ENCODE measurements at regions not wholly inside any gene's neighbourhood (a gene's known extent, or its start where the extent isn't known, plus 50 kb on each side); places are given as distances from the start of the nearest gene placed in this dataset.

- no peak overlapping the region for H3K9ac ChIP-seq (ENCODE audit: low read depth in 1 of 3, low read length in 3 of 3)
- H3K36me3 ChIP-seq (ENCODE audit: control insufficient read depth in 3 of 3, insufficient read depth in 3 of 3, low read length in 3 of 3) = no peaks in the 10 kb centered on the region
- H3K9me3 ChIP-seq (ENCODE audit: control insufficient read depth in 3 of 3, low read length in 3 of 3) = no peaks in the 10 kb centered on the region
- no peak overlapping the region for H3K27ac ChIP-seq (ENCODE audit: low read depth, low read length)
- H3K4me3 ChIP-seq (ENCODE audit: low read length in 3 of 3) = no peak overlapping the region
- H3K27me3 ChIP-seq (ENCODE audit: control insufficient read depth in 3 of 3, insufficient read depth in 3 of 3, low read length in 3 of 3) = no peaks in the 10 kb centered on the region
- H3K4me1 ChIP-seq (ENCODE audit: control insufficient read depth in 3 of 3, insufficient read depth in 3 of 3, low read length in 3 of 3) = no peaks in the 10 kb centered on the region
Observed at GRCh38 chr15:36335224-36335623, 244.2 kb upstream of the CDIN1 start.

DNA sequence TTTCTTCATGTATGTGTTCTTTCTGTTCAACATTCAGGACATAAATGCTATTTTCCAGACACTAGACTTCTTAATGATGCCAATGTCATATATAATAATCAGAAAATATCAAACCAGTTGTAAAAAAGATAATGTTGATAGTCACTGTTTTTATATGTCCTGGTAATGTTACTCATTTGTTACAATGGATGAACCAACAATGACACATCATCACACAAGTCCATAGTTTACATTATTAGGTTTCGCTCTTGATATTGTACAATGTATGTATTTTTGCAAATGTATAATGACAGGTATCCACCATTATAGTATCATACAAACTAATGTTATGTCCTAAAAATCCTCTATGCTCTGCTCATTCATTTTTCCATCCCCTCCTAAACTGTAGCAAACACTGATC lies 243.8 kb upstream of the CDIN1 start:
- no peaks in the 10 kb centered on the region for H3K27me3 ChIP-seq (ENCODE audit: control insufficient read depth in 3 of 3, insufficient read depth in 3 of 3, low read length in 3 of 3)
- no peak overlapping the region for H3K27ac ChIP-seq (ENCODE audit: low read depth, low read length)
- H3K4me1 ChIP-seq (ENCODE audit: control insufficient read depth in 3 of 3, insufficient read depth in 3 of 3, low read length in 3 of 3) = no peaks in the 10 kb centered on the region
- no peak overlapping the region for H3K4me3 ChIP-seq (ENCODE audit: low read length in 3 of 3)
- no peaks in the 10 kb centered on the region for H3K36me3 ChIP-seq (ENCODE audit: control insufficient read depth in 3 of 3, insufficient read depth in 3 of 3, low read length in 3 of 3)
- H3K9ac ChIP-seq (ENCODE audit: low read depth in 1 of 3, low read length in 3 of 3) = no peak overlapping the region
- no peaks in the 10 kb centered on the region for H3K9me3 ChIP-seq (ENCODE audit: control insufficient read depth in 3 of 3, low read length in 3 of 3)

DNA sequence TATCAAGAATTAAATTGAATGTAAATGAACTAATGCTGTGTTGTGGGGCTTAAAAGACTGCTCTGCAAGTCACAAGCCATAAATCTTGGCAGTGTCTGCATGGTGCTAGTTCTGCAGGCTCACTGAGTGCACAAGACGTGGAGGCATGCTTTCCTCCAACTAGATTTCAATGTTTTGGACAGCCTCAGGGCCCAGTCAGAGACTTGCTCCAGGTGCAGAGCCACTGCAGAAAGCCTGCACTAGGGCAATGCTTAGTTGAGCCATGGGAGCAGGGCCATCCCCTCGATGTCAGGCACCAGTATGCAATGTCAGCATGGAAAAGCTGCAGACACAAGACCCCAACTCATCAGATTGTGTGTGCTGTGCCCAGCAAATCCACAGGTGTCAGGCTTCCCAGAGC lies 234.5 kb upstream of the CDIN1 start:
- Histone ChIP-seq H3K4me1 (ENCODE audit: control insufficient read depth in 3 of 3, insufficient read depth in 3 of 3, low read length in 3 of 3) (no peaks in the 10 kb centered on the region), H3K9ac (ENCODE audit: low read depth in 1 of 3, low read length in 3 of 3) (no peak overlapping the region), H3K4me3 (ENCODE audit: low read length in 3 of 3) (no peak overlapping the region), H3K27ac (ENCODE audit: low read depth, low read length) (no peak overlapping the region), H3K36me3 (ENCODE audit: control insufficient read depth in 3 of 3, insufficient read depth in 3 of 3, low read length in 3 of 3) (no peaks in the 10 kb centered on the region), H3K27me3 (ENCODE audit: control insufficient read depth in 3 of 3, insufficient read depth in 3 of 3, low read length in 3 of 3) (no peaks in the 10 kb centered on the region), H3K9me3 (ENCODE audit: control insufficient read depth in 3 of 3, low read length in 3 of 3) (no peaks in the 10 kb centered on the region)

DNA sequence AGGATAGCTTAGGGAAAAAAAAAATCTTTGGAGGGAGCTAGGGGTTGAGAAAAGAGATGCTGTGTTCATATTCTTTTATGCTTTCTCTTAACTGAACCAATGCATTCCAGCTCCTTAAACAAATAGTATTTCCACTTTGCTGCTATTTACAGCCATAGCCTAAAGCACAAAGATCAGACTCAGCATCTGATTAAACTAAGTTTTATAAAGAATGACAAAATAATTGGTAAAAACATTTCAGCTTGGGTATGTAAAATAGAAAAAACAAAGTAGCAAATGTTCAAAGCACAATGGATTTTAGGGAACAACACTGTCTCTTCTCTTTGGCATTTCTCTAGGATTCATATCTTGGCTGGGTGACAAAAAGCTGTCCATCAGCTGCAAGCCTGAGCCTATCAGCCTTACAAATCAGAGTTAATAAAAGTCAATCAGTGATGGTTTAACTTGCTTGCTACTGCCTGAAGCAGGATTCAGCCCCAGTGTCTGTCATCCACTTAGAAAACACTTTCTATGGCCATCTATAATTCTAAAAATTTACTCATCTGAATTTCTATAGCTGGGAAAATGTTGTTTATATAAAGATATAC lies 232.1 kb upstream of the CDIN1 start:
- Histone ChIP-seq H3K27ac (ENCODE audit: low read depth, low read length) (no peak overlapping the region), H3K9me3 (ENCODE audit: control insufficient read depth in 3 of 3, low read length in 3 of 3) (no peaks in the 10 kb centered on the region), H3K4me1 (ENCODE audit: control insufficient read depth in 3 of 3, insufficient read depth in 3 of 3, low read length in 3 of 3) (no peaks in the 10 kb centered on the region), H3K4me3 (ENCODE audit: low read length in 3 of 3) (no peak overlapping the region), H3K9ac (ENCODE audit: low read depth in 1 of 3, low read length in 3 of 3) (no peak overlapping the region), H3K27me3 (ENCODE audit: control insufficient read depth in 3 of 3, insufficient read depth in 3 of 3, low read length in 3 of 3) (no peaks in the 10 kb centered on the region), H3K36me3 (ENCODE audit: control insufficient read depth in 3 of 3, insufficient read depth in 3 of 3, low read length in 3 of 3) (no peaks in the 10 kb centered on the region)

- Histone ChIP-seq H3K4me1 (ENCODE audit: control insufficient read depth in 3 of 3, insufficient read depth in 3 of 3, low read length in 3 of 3) (peaks cover 0 to 10% (median 2%) of the 10 kb centered on the region in 3 donors), H3K27ac (ENCODE audit: low read depth, low read length) (peak overlapping the region; percentile 48), H3K4me3 (ENCODE audit: low read length in 3 of 3) (no peak overlapping the region), H3K36me3 (ENCODE audit: control insufficient read depth in 3 of 3, insufficient read depth in 3 of 3, low read length in 3 of 3) (no peaks in the 10 kb centered on the region), H3K27me3 (ENCODE audit: control insufficient read depth in 3 of 3, insufficient read depth in 3 of 3, low read length in 3 of 3) (no peaks in the 10 kb centered on the region), H3K9me3 (ENCODE audit: control insufficient read depth in 3 of 3, low read length in 3 of 3) (no peaks in the 10 kb centered on the region), H3K9ac (ENCODE audit: low read depth in 1 of 3, low read length in 3 of 3) (no peak overlapping the region)
Observed at GRCh38 chr15:36356466-36356865, 223.0 kb upstream of the CDIN1 start.

DNA sequence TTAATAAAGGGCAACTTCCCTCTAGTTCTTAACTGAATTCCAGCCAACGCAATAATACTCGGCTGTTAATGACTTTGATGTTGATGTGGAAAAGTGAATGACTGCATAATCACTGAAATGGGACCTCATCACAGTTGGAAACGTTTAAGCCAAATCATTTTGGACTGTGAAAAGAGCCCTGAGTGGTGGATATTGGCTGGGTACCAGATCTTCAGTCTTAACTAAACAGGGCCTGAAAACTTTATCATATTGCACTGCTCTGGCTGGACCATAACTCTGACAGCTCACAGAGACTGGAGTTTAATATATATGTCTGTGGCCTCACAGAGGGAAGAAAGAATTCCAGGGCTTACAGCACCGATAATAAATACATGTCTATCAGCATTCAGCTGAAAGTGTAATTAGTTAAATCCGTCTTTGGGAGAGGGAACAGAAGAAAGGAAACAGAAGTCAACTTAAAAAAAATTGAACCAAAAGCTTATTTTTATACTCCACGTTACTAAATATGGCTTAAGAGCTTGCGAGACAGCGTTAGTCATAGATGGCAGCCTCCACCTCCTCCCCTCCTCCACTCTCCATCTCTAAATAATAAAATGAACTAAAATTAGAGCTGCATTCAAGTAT lies 222.3 kb upstream of the CDIN1 start:
- H3K4me1 ChIP-seq (ENCODE audit: control insufficient read depth in 3 of 3, insufficient read depth in 3 of 3, low read length in 3 of 3) = peaks cover 0 to 10% (median 2%) of the 10 kb centered on the region in 3 donors
- no peak overlapping the region for H3K4me3 ChIP-seq (ENCODE audit: low read length in 3 of 3)
- no peaks in the 10 kb centered on the region for H3K9me3 ChIP-seq (ENCODE audit: control insufficient read depth in 3 of 3, low read length in 3 of 3)
- no peak overlapping the region for H3K9ac ChIP-seq (ENCODE audit: low read depth in 1 of 3, low read length in 3 of 3)
- no peaks in the 10 kb centered on the region for H3K27me3 ChIP-seq (ENCODE audit: control insufficient read depth in 3 of 3, insufficient read depth in 3 of 3, low read length in 3 of 3)
- peak overlapping the region; percentile 48 for H3K27ac ChIP-seq (ENCODE audit: low read depth, low read length)
- H3K36me3 ChIP-seq (ENCODE audit: control insufficient read depth in 3 of 3, insufficient read depth in 3 of 3, low read length in 3 of 3) = no peaks in the 10 kb centered on the region

DNA sequence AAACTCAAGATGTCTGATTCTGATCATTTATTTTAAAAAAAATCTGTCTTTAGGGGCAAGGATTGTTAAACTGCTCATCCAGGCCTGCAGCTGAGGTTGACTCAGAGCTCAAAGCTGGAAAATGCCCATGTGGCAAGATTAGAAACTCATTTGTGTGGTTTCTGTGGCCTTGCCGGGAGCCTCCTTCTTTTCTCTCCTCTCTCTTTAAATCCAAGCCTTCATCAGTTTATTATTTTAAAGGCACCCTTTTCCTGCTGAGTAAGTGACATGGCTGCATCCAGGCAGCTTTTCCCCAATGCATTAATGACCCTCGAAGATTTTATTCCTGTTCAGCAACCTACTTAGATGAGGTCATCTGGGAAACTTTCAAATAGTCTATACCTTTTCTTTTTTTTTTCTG lies 221.3 kb upstream of the CDIN1 start:
- no peak overlapping the region for H3K9ac ChIP-seq (ENCODE audit: low read depth in 1 of 3, low read length in 3 of 3)
- no peaks in the 10 kb centered on the region for H3K36me3 ChIP-seq (ENCODE audit: control insufficient read depth in 3 of 3, insufficient read depth in 3 of 3, low read length in 3 of 3)
- no peaks in the 10 kb centered on the region for H3K27me3 ChIP-seq (ENCODE audit: control insufficient read depth in 3 of 3, insufficient read depth in 3 of 3, low read length in 3 of 3)
- no peaks in the 10 kb centered on the region for H3K9me3 ChIP-seq (ENCODE audit: control insufficient read depth in 3 of 3, low read length in 3 of 3)
- peaks cover 0 to 10% (median 2%) of the 10 kb centered on the region in 3 donors for H3K4me1 ChIP-seq (ENCODE audit: control insufficient read depth in 3 of 3, insufficient read depth in 3 of 3, low read length in 3 of 3)
- H3K27ac ChIP-seq (ENCODE audit: low read depth, low read length) = peak overlapping the region; percentile 48
- no peak overlapping the region for H3K4me3 ChIP-seq (ENCODE audit: low read length in 3 of 3)

- H3K4me1 ChIP-seq (ENCODE audit: control insufficient read depth in 3 of 3, insufficient read depth in 3 of 3, low read length in 3 of 3) = peaks cover 0 to 10% (median 2%) of the 10 kb centered on the region in 3 donors
- no peaks in the 10 kb centered on the region for H3K36me3 ChIP-seq (ENCODE audit: control insufficient read depth in 3 of 3, insufficient read depth in 3 of 3, low read length in 3 of 3)
- H3K9me3 ChIP-seq (ENCODE audit: control insufficient read depth in 3 of 3, low read length in 3 of 3) = no peaks in the 10 kb centered on the region
- no peaks in the 10 kb centered on the region for H3K27me3 ChIP-seq (ENCODE audit: control insufficient read depth in 3 of 3, insufficient read depth in 3 of 3, low read length in 3 of 3)
- H3K4me3 ChIP-seq (ENCODE audit: low read length in 3 of 3) = no peak overlapping the region
- H3K9ac ChIP-seq (ENCODE audit: low read depth in 1 of 3, low read length in 3 of 3) = no peak overlapping the region
- H3K27ac ChIP-seq (ENCODE audit: low read depth, low read length) = no peak overlapping the region
Observed at GRCh38 chr15:36358523-36358922, 220.9 kb upstream of the CDIN1 start.

GRCh38 chr15:36359286-36359685 lies 220.1 kb upstream of the CDIN1 start:
- H3K27ac ChIP-seq (ENCODE audit: low read depth, low read length) = no peak overlapping the region
- no peak overlapping the region for H3K4me3 ChIP-seq (ENCODE audit: low read length in 3 of 3)
- H3K9me3 ChIP-seq (ENCODE audit: control insufficient read depth in 3 of 3, low read length in 3 of 3) = no peaks in the 10 kb centered on the region
- no peak overlapping the region for H3K9ac ChIP-seq (ENCODE audit: low read depth in 1 of 3, low read length in 3 of 3)
- H3K4me1 ChIP-seq (ENCODE audit: control insufficient read depth in 3 of 3, insufficient read depth in 3 of 3, low read length in 3 of 3) = peaks cover 0 to 10% (median 2%) of the 10 kb centered on the region in 3 donors
- H3K27me3 ChIP-seq (ENCODE audit: control insufficient read depth in 3 of 3, insufficient read depth in 3 of 3, low read length in 3 of 3) = no peaks in the 10 kb centered on the region
- H3K36me3 ChIP-seq (ENCODE audit: control insufficient read depth in 3 of 3, insufficient read depth in 3 of 3, low read length in 3 of 3) = no peaks in the 10 kb centered on the region

- H3K27me3 ChIP-seq (ENCODE audit: control insufficient read depth in 3 of 3, insufficient read depth in 3 of 3, low read length in 3 of 3) = no peaks in the 10 kb centered on the region
- peaks cover 0 to 10% (median 2%) of the 10 kb centered on the region in 3 donors for H3K4me1 ChIP-seq (ENCODE audit: control insufficient read depth in 3 of 3, insufficient read depth in 3 of 3, low read length in 3 of 3)
- H3K4me3 ChIP-seq (ENCODE audit: low read length in 3 of 3) = no peak overlapping the region
- no peak overlapping the region for H3K27ac ChIP-seq (ENCODE audit: low read depth, low read length)
- no peak overlapping the region for H3K9ac ChIP-seq (ENCODE audit: low read depth in 1 of 3, low read length in 3 of 3)
- no peaks in the 10 kb centered on the region for H3K36me3 ChIP-seq (ENCODE audit: control insufficient read depth in 3 of 3, insufficient read depth in 3 of 3, low read length in 3 of 3)
- no peaks in the 10 kb centered on the region for H3K9me3 ChIP-seq (ENCODE audit: control insufficient read depth in 3 of 3, low read length in 3 of 3)
Observed at GRCh38 chr15:36361351-36361870, 218.0 kb upstream of the CDIN1 start.

Measured in skeletal muscle tissue (tissue), 3 donors.